GM21723 (cell line): ENCODE measurements at regions not wholly inside any gene's neighbourhood (a gene's known extent, or its start where the extent isn't known, plus 50 kb on each side); places are given as distances from the start of the nearest gene placed in this dataset.
"Not testable (repeated sequence)": the region's sequence is repeated elsewhere in the genome, so short reads cannot be mapped to it uniquely, and the experiment has no call there.

Experiments used
- ATAC-seq: cut with Tn5 transposase; IDR thresholded peaks from one replicate; pipeline ENCODE4 v1.9.1; 2021; ENCODE audit warnings: mild to moderate bottlenecking, moderate library complexity; ENCODE audit not compliant: unreplicated experiment

DNA sequence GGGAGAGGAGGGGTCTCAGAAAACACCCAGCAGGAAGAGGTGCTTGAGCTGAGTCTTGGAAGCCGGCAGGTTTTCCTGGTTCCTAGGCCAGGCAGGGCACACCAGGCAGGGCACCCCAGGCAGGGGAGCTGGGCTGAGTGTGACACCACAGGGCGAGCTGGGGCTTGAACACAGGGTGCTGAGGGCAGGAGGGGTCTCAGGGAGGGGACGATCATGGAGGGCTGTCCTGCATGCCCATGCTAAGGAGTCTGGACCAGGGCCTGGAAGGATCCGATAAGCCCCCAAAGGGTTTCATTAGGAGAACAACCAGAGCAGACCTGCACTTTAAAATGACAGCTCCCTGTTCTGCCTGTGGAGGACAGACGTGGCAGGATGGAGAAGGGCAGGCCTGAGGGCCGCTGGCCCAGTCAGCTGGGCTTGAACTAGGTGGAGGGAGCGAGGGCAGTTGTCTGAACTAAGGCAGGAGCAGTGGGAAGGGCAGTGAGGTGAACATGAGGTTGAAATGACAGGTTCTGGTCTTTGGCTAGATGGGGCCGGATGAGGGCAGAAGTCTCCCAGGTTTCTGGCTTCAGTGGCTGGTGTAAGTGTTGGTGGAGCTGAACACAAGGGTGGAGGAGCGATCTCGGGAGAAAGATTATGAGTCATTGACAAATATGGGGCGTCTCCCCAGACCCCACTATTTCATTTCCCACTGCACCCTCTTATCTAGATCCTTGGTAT is 171.0 kb upstream of the PZP start:
- ATAC-seq: no peak

DNA sequence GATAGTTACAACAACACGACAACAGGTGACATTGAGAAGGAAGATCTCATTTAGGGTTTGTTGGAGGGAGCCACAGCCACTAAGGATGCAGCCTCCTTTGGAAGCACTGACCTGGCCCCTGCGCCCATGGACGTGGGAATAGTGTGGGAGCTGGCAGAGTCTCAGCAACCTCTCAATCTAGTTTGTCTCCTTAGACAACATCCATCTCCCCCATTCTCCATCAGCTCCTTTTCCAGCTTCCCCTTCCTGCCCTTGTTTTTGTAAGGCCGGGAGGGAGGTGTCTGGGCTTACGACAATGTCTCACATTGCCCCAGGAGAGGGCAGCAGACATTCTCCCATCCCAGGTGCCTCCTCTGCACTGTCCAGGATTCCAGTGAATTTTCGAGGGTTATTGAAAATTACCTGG is 170.2 kb upstream of the PZP start:
- no peak for ATAC-seq

DNA sequence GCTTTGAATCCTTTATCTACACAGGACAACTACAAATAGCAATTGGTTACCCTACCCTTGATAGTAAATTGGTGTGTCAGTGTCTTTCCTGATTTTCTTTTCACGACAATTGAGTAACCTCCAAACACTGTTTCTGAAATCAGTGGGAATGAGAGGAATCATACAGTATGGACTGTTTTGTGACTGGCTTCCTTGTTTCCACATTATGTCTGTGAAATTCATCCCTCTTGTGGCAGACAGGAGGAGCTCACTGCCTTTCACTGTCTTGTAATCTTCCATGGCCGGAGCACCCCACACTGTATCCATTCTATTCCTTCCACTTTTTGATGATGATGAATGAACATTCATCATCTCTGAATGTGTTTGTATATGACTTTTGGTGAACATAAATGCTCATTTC is 164.0 kb upstream of the PZP start:
- ATAC-seq: no peak

DNA sequence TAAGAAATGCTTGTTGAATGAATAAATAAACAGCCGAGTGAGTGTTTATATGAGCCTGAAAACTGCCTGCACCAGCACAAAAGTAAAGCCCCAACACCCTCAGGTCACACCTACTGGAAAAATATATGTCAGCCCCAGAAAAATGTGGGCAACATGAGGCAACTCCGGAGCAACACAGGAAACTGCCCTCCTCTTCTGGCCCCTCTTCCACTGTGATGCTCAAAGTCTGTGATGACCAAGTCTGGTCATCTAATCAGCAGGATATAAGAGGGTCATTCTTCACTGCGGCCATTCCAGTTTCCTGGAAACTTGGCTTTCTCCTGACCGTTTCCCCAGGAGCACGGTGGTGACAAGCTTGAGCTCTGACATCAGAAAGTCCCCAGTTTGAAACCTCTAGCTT is 159.6 kb upstream of the PZP start:
- no peak for ATAC-seq

DNA sequence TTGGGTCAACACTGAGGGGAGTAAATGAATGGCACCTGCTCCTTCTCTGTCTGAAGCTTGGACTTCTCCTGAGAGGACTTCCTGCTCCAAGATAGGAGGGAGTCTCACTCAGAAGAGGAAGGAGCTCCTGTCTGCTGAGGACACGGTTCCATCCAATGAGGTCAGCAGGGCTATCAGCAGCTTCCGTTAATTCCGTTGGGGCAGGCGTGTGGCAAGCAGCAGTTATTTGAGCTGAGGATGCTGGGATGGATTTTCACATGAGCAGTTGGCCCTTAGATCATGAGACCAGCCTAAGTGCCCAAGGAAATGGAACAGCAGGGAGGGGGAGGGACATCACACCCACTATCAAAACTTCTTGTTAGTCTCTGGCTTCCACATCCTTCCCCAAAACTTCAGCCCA is 159.0 kb upstream of the PZP start:
- ATAC-seq: no peak

DNA sequence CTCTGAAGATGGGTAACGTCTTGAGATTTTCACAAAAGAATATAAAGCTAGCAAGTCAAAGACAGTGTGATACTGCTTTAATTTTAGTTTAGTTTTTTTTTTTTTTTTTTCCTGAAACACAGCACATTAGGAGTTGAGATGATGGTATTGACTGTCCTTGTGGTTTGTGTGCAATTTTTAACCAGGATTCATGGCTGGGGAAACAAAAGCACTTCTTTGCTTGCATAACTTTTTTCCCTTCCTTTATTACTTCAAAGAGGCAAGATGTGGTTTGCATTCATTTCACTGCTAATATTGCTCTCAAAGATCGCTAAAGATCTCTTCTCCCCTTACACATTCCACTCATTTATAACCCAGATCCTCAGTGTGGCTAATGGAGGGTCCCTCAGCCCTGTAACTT is 157.1 kb upstream of the PZP start:
- ATAC-seq: no peak

DNA sequence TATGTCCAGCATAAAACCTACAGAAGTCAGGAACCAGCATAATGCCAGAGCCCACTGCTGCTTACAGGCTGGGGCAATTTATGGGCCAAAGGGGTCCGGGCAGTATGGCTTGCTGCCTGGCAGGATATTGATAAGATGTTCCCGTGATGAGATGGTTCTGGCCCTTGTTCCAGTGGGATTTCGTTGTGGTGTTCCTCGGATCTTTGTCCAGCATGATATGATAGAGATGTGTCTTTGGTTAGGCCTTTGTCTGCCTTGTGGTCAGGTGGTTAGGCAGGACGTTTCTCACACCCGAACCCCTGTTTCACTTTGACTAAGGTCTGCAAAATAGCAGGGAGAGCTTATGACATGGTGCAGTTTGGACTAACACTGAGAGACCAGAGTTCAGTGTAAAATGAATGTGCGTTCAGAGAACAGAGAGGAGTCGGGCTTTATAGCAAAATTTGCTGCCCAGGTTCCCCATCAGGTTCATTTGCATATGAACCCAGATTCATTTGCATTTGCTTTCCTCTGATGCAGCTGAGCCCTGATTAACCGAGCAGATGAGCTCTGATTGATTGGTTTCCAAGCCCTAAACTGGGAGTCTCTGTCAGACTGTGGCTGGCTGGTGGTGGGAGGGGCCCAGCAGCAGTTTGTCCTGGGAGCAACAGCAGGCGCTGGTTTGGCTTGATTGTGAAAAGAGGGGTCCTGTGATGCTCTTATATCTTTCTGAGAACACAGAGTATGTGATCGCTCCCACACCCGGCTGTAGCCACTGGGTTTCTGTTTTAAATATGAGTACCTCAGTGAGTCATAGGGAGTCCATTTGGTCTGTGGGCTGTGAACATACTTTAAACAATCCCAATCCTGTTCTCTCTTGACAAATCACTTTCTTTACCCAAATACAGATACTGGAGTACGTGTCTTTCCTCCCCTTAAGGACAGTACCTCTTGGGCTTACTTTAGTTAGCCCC is 156.3 kb upstream of the PZP start:
- ATAC-seq: peak; percentile 88

DNA sequence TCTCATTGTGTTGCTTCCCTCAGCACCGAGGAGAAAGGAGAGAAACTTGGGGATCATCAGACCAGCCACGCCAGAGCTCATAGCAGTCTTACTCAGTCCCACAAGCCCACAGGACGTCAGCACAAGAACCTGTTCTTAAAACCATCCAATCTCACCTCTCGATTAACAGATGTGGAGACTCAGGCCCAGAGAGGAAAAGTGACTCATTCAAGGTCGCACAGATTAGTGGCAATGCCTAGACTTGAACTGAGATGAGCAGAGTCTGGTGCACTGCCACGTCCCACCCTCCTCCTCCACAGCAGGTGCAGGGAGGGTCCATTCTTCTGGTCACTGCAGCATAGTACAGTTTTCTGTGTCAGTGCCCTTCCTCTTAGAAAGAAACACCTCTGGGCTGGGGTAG is 154.9 kb upstream of the PZP start:
- ATAC-seq: no peak

DNA sequence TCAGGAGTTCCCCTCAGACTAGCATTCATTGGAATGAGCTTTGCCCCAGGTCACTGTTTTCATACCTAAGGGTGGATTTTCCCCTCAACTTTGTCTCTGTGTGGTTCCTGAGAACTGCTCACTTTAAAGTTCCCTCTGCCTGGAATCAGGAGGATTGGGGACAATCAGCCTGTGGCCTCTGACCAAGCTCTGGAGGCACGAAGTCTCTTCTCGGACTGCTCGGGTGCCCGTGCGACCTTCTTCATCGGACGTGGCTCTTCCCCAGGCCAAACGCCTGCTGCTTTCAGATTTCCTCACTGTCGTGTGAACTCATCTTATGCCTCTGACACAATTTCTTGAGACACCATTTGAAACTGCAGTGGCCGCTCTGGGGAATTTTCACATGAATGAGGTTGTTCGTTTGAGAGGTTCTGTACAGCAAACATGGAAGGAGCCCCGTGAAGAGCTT is 153.7 kb upstream of the PZP start:
- no peak for ATAC-seq

DNA sequence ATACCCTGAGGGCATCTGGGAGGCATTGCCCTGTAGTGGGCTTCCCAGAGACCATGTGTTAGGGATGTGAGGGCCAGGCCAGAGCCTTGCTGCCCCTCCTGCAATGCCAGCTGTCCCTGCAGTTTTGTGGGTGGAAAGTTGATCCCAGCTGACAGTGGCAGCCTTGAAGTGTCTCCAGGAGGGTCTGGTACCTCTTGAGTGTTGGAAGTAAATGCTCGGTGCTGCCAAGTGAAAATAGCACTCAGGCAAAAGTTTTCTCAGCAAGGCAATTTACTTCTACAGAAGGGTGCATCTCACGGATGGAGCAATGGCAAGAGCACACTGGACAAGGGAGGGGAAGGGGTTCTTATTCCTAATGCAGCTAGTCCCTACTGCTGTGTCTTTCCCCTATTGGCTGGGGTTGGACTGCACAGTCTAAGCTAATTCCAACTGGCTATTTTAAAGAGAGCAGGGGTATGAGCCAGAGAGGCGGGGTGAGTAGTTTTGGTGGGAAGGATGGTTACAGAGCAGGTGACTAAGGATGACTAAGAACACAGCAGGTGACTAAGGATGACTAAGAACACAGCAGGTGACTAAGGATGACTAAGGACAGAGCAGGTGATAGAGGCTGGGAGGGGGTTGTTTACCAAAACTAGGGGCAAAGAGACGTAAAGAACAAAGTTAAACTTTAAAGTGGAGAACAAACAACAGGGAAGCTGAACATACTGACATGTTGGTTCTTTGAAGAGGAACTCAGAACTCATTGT is 146.0 kb upstream of the PZP start:
- not testable (repeated sequence) for ATAC-seq

DNA sequence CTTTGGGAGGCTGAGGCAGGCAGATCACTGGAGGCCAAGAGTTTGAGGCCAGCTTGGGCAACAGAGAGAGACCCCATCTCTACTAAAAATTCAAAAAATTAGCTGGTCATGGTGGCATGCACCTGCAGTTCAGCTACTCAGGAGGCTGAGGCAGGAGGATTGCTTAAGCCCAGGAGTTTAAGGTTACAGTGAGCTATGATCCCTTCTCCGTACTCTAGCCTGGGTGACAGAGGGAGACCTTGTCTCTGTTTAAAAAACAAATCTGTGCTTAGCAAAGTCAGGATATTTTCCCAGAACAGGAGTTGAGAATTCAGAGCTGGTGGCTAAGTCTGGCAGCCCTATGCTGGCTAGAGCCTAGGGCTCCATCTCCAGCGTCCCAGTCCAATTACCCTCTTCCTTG is 142.9 kb upstream of the PZP start:
- no peak for ATAC-seq

DNA sequence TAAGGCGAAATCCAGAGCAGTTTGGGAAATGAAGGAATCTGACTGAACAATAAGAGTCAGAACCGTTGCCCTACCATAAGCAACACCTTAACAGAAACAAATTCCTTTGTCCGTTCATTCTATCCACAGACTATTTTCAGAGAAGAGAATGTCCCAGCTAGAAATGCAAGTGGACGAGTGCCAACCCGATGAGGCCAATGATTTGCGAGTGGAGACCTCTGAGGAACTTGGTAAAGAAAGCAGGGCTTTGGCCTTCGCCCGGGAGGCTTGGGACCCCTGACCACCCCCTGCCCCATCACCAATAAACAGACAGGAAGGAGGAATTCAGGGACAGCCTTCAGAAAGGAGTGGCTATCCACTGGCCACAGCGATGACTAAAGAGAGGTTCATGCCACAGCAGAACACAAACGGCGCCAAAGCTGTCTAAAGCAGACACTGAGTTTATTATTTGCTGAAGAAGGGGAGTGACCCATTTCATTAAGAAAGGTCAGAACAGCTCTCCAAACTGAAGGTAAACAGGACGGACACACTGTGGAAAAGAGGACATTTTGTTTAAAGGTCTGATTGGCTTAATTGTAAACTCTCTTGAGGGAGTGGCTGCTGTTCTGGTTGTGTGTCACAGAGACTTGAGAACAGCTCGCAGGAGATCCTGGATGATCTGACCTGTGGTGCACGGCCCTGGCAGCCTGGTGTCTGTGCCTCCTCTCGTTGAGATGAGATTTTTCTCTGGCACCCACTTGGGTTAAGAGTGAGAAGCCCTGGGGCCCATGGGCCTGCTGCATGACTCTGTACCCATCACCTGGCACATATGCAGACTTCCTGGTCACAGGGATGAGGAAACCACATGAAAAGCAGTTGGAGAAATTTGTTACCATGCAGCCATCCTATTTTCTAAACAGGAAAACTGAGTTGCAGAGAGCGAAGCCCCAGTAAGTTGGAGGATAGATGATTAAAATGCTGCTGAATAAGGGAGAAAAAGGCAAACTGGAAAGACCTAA is 142.0 kb upstream of the PZP start:
- ATAC-seq: no peak

DNA sequence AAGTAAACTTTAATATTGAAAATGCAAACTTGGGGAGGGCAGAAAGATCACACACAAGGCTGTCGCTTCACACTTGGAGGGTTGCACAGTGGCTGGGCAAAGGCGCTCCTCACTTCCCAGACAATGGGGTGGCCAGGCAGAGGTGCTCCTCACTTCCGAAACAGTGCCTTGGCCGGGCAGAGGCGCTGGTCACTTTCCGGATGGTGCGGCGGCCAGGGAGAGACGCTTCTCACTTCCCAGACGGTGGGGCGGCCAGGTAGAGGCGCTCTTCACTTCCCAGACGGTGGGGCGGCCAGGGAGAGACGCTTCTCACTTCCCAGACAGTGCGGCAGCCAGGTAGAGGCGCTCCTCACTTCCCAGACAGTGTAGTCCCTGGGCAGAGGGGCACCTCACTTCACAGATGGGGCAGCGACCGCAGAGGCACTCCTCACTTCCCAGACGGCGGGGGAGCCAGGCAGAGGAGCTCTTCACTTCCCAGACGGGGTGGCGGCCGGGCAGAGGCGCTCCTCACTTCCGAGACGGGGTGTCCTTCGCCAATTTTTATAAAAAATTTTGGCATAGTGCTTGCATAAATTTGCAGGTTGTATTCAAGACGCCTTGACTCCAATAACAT is 140.8 kb upstream of the PZP start:
- no peak for ATAC-seq

DNA sequence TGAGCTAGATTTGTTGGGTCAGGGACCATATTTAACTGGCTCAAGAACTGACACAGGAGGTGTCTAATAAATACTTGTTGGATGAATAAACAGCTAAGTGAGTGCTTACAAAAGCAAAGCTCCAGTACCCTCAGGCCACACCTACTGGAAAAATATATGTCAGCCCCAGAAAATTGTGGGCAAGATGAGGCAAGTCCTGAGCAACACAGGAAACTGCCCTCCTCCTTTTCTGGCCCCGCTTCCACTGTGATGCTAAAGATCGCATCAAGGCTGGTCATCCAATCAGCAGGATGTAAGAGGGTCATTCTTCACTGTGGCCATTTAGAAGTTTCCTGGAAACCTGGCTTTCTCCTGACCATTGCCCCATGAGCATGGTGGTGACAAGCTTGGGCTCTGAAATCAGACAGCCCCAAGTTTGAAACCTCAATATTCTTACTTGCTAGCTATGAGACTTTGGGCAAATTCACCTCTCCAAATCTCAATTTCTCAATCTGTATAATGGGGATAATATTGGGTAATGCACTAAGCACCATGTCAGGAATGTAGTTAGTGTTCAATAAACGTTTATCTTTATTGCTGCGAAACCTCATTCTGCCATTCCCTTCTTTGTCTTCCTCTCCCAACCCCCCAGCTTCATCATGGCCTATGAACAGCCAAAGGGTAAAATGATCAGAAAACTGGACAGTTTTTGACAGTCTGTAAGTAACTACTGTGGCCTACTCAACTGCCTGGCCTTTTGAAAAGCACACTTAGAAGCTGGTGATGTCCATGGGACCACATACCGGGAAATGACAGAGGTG is 139.3 kb upstream of the PZP start:
- ATAC-seq: no peak

DNA sequence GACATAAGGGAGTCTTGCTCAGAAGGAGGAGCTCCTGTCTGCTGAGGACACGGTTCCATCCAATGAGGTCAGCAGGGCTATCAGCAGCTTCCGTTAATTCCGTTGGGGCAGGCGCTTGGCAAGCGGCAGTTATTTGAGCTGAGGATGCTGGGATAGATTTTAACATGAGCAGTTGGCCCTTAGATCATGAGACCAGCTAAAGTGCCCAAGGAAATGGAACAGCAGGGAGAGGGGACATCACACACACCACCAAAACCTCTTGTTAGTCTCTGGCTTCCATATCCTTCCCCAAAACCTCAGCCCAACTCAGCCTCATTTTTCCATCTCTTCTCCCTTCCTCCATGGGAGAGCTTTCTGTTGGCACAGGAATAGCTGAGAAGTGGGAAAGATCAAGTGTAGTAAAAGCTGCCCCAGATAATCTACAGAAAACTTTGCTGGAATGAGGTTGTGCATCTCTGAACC is 138.7 kb upstream of the PZP start:
- no peak for ATAC-seq

DNA sequence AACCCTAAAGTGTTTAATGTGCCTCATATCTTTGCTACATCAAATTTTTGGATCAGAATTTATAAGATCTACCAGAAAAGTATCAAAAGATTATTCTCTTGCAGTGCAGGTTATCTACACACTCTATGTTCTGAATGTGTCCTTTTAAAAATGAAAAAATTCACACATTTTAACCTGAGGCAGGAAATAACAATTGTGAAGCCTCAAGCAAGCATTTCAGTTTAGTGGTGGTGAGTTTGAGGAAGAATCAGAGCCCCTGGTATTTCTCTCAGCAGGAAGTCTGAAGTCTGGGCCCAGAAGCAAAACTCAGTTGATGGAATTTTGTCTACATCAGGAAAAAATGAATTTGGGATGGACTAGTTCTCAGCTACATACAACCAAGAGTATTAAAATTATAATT is 137.0 kb upstream of the PZP start:
- no peak for ATAC-seq

DNA sequence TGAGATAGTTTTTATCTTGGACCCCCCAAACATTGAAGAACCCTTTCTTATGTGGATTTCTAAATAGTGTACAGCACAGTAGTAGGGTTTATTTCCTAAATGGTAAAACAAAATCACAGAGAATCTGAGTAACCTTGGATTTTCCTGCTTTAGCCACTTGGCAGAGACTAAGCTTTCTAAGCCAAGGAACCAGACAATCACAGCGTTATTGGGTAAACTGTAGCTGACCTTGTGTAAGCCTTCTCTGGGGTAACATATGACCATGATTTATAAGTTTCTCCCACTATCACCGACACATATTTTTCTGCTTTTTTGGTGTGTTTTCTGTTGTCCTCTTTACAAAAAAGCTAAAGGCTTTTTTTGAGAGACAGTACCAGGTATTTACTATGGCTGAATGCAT is 136.3 kb upstream of the PZP start:
- ATAC-seq: no peak

DNA sequence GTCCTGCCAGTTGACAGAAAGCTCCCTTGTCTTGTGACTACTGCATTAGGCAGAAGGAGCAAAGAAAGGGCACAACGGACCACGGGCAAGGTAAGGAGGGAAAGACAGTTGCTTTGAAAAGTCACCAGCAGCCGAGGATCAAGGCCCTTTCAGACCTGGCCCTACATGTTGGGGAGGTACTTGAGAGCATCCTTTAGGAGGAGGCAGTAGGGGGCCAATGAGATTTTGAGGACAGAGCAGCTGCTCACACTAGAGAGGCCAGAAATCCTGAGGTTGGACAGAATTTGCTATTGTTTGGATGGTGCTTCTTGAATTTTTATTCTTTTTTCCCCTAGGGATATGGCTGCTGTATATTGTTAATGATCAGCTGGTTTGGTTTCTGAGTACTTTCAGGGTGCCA is 135.5 kb upstream of the PZP start:
- no peak for ATAC-seq
